ENCODE measurements at regions not wholly inside any gene's neighbourhood (a gene's known extent, or its start where the extent isn't known, plus 50 kb on each side); places are given as distances from the start of the nearest gene placed in this dataset.

DNA sequence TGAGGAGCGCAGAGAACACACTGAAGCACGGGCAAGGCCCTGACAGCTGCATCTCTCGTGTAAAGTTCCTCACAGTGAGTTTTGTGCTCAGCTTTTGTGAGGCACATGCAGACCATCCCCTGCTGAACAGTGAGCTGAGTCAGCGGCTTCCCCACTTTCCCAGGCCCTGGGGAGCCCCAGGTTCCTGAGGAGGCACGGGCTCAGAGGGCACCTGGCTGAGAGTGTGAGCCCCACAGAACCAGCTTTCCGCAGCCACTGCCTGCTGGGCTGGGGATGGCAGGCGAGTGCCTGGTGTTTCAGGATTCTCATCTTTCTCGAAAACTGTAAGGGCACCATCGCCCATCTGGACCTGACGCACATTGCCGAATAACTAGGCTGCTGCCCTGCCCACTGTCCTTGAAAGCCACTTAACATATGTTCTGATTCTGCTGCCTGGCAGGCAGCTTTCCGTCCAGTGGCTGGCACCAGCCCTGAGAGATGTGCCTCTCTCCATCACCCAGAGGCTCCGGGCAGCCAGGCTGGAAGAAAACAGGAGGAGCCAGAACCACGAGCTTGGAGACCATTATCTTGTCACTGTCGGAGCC, 266.7 kb upstream of the FOXF1 start:
- TF ChIP-seq EZH2 (IDR thresholded peaks at IDR 0.05; ENCODE audit: insufficient read depth, low read length) = no peak
- TF ChIP-seq, protein P1, sequence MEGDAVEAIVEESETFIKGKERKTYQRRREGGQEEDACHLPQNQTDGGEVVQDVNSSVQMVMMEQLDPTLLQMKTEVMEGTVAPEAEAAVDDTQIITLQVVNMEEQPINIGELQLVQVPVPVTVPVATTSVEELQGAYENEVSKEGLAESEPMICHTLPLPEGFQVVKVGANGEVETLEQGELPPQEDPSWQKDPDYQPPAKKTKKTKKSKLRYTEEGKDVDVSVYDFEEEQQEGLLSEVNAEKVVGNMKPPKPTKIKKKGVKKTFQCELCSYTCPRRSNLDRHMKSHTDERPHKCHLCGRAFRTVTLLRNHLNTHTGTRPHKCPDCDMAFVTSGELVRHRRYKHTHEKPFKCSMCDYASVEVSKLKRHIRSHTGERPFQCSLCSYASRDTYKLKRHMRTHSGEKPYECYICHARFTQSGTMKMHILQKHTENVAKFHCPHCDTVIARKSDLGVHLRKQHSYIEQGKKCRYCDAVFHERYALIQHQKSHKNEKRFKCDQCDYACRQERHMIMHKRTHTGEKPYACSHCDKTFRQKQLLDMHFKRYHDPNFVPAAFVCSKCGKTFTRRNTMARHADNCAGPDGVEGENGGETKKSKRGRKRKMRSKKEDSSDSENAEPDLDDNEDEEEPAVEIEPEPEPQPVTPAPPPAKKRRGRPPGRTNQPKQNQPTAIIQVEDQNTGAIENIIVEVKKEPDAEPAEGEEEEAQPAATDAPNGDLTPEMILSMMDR (IDR thresholded peaks at IDR 0.05; ENCODE audit: insufficient read depth, low read depth, low read length) = no peak

Data from astrocyte (in vitro differentiated cells and primary cell).